NCI-H2196 (cell line): ENCODE measurements at regions not wholly inside any gene's neighbourhood (a gene's known extent, or its start where the extent isn't known, plus 50 kb on each side); places are given as distances from the start of the nearest gene placed in this dataset.

Experiments used
- DNase-seq: peaks from one replicate; lab custom pipeline; 2025; ENCODE audit not compliant: unreplicated experiment; lab: John Stamatoyannopoulos, UW

GRCh38 chr5:58357799-58358500, 101.9 kb downstream of the PLK2 start:
- DNase-seq, result no peak

GRCh38 chr5:58357121-58357520, 102.8 kb downstream of the PLK2 start:
- DNase-seq, result no peak

DNA sequence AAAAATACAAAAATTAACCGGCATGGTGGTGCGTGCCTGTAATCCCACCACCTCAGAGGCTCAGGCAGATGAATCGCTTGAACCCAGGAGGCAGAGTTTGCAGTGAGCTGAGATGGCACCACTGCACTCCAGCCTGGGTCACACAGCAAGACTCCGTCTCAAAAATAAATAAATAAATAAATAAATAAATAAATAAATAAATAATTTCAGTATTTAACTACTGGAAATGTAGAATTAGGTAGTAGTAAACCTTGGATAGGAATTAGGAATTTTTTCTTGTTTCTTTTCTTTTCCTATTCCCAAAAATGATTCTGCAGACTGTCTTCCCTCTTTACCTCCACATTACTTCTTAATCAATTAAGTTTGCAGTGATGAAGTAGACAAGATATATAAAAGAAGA, 103.2 kb downstream of the PLK2 start:
- DNase-seq, result no peak

- no peak for DNase-seq
Measured at GRCh38 chr5:58354827-58355226, 105.1 kb downstream of the PLK2 start.

DNA sequence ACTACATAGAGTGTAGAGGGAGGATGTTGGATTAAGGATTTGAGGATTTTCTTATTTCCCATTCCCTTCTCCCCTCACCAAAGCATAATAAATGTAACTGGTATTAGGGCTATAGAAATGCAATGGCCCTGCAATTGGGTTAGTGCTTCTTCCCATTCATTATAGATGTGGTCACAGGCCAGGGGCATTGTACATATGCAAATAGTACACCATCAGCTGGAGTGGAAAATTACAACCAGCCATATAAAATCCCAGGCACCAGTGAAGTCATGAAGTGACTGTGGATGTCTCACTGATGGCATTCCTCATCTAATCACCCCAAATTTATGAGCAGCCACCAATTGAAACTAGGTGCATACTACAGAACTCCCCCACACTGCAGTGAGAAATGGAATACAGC, 105.9 kb downstream of the PLK2 start:
- no peak for DNase-seq

DNA sequence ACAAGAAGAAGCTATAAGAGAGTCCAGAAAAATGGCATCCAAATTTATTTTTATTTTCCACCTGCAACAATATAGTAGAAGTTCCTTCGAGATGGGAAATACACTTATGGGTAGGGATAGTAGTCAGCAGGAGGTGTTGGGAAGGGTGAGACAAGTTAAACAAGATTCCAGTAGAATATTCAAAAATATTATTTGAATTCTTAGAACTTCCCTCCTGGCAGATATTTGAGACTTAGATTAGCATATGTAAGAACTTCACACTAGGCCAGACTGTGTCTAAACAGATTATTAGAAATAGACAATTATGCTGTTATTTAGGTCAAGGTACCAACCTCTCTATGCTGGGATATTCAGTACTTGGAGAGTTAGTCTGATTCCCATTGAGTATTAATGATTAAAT, 108.7 kb downstream of the PLK2 start:
- no peak for DNase-seq

DNA sequence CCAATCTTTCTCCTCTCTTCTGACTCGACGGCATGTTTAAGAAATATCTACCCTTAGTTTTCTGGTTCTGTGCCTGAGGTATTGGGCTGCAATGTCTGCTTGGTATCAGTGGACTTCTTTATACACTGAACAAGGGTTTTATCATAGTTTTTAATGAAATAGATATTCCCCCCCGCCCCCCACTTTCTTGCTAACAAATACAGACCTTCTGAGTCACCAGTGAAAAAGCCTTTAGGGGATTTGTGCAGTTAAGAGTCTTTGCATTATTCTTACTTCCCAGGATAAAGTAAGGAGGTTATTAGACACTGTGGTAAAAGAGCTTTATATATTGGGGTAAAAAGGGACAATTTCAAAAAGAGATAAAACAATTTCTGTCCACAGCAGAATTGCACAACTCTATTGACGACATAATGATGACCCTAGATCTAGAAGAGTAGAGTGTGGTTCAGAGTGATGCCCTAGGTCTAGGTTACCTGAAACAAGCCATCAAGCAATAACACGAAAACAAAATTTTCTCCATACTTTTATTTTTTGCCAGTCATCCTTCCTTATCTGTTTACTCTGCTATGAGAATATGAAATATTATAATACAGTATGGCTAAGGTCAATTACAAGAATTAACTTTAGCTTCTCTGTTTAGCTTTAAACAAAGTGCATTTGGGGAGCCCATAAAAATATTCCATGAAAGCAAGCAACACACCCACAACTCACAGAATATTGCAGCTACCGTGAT, 110.7 kb downstream of the PLK2 start:
- DNase-seq, result no peak

GRCh38 chr5:58346041-58346440, 113.8 kb downstream of the PLK2 start:
- no peak for DNase-seq

- no peak for DNase-seq
Measured at GRCh38 chr5:58341476-58341875, 118.4 kb downstream of the PLK2 start.

GRCh38 chr5:58335518-58335917, 124.4 kb downstream of the PLK2 start:
- no peak for DNase-seq

DNA sequence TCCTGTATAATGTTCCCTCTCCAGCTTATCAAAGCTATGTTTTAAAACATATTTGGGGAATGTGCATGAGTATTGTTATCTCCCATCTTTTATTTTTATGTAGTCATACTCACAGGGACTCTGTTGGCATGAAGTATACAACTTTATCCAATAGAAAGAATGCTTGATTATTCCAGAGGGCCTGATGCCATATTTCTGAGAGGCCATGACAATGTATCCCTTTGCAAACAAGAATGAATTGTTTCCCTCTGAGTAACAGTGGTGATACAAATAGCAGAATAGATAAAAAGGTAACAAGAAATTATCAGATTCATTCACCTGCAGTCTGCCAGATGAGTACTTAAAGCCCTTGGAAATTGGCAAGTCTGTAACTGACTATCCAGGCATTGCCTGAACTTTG, 125.9 kb downstream of the PLK2 start:
- DNase-seq, result no peak

- no peak for DNase-seq
Measured at GRCh38 chr5:58330781-58331180, 129.1 kb downstream of the PLK2 start.

GRCh38 chr5:58327289-58327688, 132.6 kb downstream of the PLK2 start:
- no peak for DNase-seq

DNA sequence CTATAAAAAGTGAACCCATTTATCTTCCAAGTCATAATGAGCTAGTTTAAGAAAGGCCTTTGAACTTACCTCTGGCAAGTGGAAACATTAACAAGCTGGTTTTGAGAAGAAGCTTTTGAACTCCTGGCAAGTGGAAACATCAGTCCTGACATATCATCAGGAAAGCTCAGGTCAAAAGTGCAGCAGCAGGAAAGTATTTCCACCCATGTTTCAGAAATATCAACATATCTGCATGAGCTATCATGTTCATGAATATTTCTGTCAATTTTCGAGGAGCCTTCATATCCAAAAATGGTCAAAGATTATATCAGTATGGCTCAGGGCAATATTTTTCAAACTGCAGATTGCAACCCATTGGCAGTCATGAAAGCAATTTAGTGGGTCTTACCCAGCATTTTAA, 133.9 kb downstream of the PLK2 start:
- no peak for DNase-seq

- no peak for DNase-seq
Measured at GRCh38 chr5:58322453-58322852, 137.4 kb downstream of the PLK2 start.

DNA sequence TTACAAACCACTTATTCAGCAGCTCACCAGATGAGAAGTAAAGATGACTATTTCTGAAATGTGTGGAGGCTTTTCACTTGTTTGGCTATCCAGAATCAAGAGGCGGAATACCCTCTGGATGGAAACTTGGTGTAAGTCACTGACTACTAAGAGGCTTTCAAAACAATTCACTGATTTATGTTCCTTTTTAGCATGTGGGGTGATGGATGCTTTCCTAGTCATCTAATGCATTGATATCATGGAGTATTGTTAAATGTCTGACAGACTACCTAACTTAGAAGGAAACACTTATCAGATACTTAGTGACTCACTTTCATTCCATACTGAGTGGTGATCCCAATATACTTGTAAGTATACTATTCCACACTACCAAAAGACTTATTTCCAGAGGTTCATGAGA, 141.4 kb downstream of the PLK2 start:
- DNase-seq, result no peak

DNA sequence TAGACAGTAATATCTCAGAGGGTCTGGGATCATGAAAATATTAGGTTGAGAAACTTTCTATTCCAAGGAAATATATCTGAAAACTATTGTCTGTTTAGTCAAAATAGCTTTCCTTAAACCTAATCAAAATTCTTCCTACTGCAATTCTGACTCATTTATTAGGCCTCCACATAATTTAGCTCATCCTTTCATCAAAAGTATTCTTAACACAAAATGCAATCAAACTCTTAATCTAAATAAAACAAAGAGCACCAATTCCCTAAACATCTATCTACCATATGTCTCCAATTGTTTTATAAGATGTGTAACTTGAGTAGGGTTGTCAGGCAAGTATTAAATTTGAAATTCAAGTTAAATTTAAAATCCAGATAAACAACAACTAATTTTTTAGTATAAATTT, 142.1 kb downstream of the PLK2 start:
- DNase-seq, result no peak

GRCh38 chr5:58317009-58317408, 142.9 kb downstream of the PLK2 start:
- no peak for DNase-seq

- no peak for DNase-seq
Measured at GRCh38 chr5:58315794-58316193, 144.1 kb downstream of the PLK2 start.

DNA sequence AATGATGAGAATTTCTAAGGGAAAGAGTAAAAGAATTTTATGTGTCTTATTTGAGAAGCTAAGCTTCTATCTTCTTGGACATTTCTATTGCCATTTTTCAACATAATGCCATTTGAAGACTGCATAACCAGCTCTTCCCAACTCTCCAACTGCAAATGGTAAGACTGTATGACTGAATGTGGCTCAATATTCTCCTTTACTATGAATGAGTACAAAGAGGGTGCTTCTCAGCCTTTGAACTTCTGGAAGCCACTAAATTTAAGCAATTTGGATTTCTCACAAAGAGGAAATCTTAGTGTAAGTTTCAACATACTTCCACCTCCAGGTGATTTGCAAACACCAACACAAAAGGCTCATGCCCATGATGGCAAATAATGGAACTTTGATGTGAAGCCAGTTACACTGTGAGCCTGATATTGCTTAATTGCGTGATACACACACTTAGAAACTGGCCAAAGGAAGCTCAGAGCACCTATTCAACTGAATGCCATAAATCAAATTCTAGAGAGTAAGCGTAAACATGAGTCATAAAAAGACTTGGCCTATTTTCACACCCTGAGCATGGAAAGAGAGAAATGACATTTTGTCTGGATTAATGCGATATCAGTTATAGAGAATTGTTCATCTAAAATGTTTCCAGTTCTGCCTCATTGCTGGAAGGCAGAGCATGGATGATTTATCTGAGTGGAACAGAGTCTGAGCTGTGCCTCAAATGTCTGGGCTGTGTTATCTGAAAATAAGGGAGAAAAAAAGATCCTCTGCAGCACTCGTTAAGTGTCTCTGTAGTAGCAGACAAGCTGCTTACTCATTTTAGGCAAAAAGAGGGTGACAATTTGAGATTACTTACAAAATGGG, 145.3 kb downstream of the PLK2 start:
- DNase-seq, result no peak

GRCh38 chr5:58312299-58312698, 147.6 kb downstream of the PLK2 start:
- no peak for DNase-seq

GRCh38 chr5:58311526-58311925, 148.4 kb downstream of the PLK2 start:
- no peak for DNase-seq
